Mesothelial cell of epicardium (in vitro differentiated cells): ENCODE measurements at regions not wholly inside any gene's neighbourhood (a gene's known extent, or its start where the extent isn't known, plus 50 kb on each side); places are given as distances from the start of the nearest gene placed in this dataset.

ENCODE experiments used
- DNase-seq, 2 experiments: peaks; one replicate each; pipeline ENCODE4 v3.0.0; 2021; ENCODE audit warnings: low spot score in 2 of 2; ENCODE audit not compliant: unreplicated experiment in 2 of 2
- H3K27ac Mint-ChIP-seq: 2 replicates; pipeline ENCODE4 v1.8.0; 2021; ENCODE audit warnings: mixed read lengths
- H3K27me3 Mint-ChIP-seq: 2 replicates; pipeline ENCODE4 v1.8.0; 2021; ENCODE audit warnings: low read depth, mixed read lengths
- H3K36me3 Mint-ChIP-seq: 2 replicates; pipeline ENCODE4 v1.8.0; 2021; ENCODE audit warnings: mixed read lengths
- H3K4me1 Mint-ChIP-seq: 2 replicates; pipeline ENCODE4 v1.8.0; 2021; ENCODE audit warnings: mixed read lengths
- H3K4me3 Mint-ChIP-seq: 2 replicates; pipeline ENCODE4 v1.8.0; 2021; ENCODE audit warnings: mild to moderate bottlenecking, moderate library complexity, mixed read lengths
- H3K9me3 Mint-ChIP-seq: 2 replicates; pipeline ENCODE4 v1.8.0; 2021; ENCODE audit warnings: mixed read lengths
- TF ChIP-seq, protein P1 (sequence below): fragments of 200-600 bp; sonication (generic); IDR thresholded peaks from one replicate; pipeline ENCODE4 v1.5.0; 2021; ENCODE audit warnings: antibody characterized with exemption; ENCODE audit not compliant: unreplicated experiment

DNA sequence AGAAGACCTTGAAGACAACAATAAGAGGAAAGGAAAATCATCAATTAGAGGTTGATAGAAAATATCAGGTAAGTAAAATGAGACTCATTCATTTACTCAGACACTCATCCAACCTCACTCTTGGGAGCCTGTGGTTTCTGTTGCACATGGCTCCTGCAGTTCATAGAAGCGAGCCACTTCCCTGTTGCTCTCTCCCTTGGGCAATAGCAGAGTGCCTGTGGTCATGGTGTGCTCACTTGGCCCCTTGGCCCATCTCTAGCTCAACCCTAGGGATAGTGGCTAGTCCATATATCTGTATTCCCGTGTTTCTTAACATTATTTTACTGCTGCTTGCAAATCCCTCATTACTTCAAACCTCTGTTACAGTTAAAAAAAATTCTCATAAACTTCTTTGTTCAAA, 368.6 kb downstream of the PTPRC start:
- DNase-seq: no peak
- H3K4me1 Mint-ChIP-seq: peaks cover 9% of the 10 kb centered on the region
- H3K4me3 Mint-ChIP-seq: no peak overlapping the region
- H3K27ac Mint-ChIP-seq: no peak overlapping the region
- TF ChIP-seq, protein P1, sequence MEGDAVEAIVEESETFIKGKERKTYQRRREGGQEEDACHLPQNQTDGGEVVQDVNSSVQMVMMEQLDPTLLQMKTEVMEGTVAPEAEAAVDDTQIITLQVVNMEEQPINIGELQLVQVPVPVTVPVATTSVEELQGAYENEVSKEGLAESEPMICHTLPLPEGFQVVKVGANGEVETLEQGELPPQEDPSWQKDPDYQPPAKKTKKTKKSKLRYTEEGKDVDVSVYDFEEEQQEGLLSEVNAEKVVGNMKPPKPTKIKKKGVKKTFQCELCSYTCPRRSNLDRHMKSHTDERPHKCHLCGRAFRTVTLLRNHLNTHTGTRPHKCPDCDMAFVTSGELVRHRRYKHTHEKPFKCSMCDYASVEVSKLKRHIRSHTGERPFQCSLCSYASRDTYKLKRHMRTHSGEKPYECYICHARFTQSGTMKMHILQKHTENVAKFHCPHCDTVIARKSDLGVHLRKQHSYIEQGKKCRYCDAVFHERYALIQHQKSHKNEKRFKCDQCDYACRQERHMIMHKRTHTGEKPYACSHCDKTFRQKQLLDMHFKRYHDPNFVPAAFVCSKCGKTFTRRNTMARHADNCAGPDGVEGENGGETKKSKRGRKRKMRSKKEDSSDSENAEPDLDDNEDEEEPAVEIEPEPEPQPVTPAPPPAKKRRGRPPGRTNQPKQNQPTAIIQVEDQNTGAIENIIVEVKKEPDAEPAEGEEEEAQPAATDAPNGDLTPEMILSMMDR: no peak
- H3K36me3 Mint-ChIP-seq: no peaks in the 10 kb centered on the region
- H3K27me3 Mint-ChIP-seq: no peaks in the 10 kb centered on the region
- H3K9me3 Mint-ChIP-seq: peaks cover 4% of the 10 kb centered on the region

- no peak overlapping the region for H3K4me3 Mint-ChIP-seq
- H3K27ac Mint-ChIP-seq: no peak overlapping the region
- TF ChIP-seq, protein P1: no peak
These were observed 370.6 kb downstream of the PTPRC start for GRCh38 chr1:199009447-199009846.

GRCh38 chr1:199010492-199010891, 371.7 kb downstream of the PTPRC start:
- no peaks in the 10 kb centered on the region for H3K4me1 Mint-ChIP-seq
- H3K36me3 Mint-ChIP-seq: no peaks in the 10 kb centered on the region
- TF ChIP-seq, protein P1: no peak
- no peak overlapping the region for H3K4me3 Mint-ChIP-seq
- H3K27me3 Mint-ChIP-seq: no peaks in the 10 kb centered on the region
- no peak overlapping the region for H3K27ac Mint-ChIP-seq
- H3K9me3 Mint-ChIP-seq: peaks cover 4% of the 10 kb centered on the region
- no peak for DNase-seq

More at GRCh38 chr1:199009447-199009846, 370.6 kb downstream of the PTPRC start:
- no peaks in the 10 kb centered on the region for H3K36me3 Mint-ChIP-seq
- H3K4me1 Mint-ChIP-seq: no peaks in the 10 kb centered on the region
- H3K9me3 Mint-ChIP-seq: peaks cover 4% of the 10 kb centered on the region
- no peak for DNase-seq
- H3K27me3 Mint-ChIP-seq: no peaks in the 10 kb centered on the region

GRCh38 chr1:199010933-199011332, 372.1 kb downstream of the PTPRC start:
- no peaks in the 10 kb centered on the region for H3K4me1 Mint-ChIP-seq
- H3K27me3 Mint-ChIP-seq: no peaks in the 10 kb centered on the region
- H3K9me3 Mint-ChIP-seq: peaks cover 4% of the 10 kb centered on the region
- no peak overlapping the region for H3K27ac Mint-ChIP-seq
- no peak overlapping the region for H3K4me3 Mint-ChIP-seq
- TF ChIP-seq, protein P1: no peak
- no peak for DNase-seq
- no peaks in the 10 kb centered on the region for H3K36me3 Mint-ChIP-seq

DNA sequence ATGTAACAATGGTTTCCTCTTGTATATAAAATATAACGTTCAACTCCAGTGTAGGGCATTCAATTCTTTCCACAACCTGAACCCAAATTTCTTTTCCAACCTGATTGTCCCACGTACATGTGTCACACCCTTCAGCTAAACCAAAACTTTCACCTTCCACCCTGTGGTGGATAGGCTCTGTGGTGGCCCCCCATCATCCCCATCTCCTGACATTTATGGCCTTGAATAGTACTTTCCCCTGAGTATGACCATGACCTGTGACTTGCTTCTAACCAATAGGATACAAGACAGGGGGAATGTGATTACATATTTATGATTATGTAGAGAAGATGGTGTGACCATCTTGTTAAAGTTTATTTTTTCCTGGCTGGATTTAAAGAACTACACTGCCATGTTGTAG, 377.0 kb downstream of the PTPRC start:
- H3K27ac Mint-ChIP-seq: no peak overlapping the region
- no peaks in the 10 kb centered on the region for H3K27me3 Mint-ChIP-seq

More for the DNA sequence above, 377.0 kb downstream of the PTPRC start:
- TF ChIP-seq, protein P1: no peak
- no peak overlapping the region for H3K4me3 Mint-ChIP-seq
- no peak for DNase-seq
- H3K36me3 Mint-ChIP-seq: no peaks in the 10 kb centered on the region
- no peaks in the 10 kb centered on the region for H3K4me1 Mint-ChIP-seq
- H3K9me3 Mint-ChIP-seq: no peaks in the 10 kb centered on the region
